ENCODE measurements at regions not wholly inside any gene's neighbourhood (a gene's known extent, or its start where the extent isn't known, plus 50 kb on each side); places are given as distances from the start of the nearest gene placed in this dataset.

DNA sequence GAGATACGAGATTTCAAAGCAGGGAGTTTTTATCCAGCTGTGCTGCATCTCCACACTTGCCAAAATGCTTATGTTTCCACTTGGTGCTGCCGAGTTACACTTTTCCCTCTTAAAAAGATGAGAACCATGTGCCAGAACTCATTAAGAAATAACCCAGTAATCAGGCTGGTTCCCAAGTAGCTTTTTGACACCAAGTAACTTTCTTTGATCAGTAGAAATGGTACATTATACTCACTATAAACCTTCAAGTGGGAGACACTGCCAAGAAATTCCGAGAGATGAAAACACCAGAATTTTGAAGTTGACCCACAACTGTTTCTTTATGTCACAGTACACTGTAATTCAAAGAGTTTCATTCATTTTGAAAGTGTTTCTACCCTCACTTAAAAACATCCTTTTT is 164.6 kb upstream of the CCDC54 start:
- TF ChIP-seq, protein P1, sequence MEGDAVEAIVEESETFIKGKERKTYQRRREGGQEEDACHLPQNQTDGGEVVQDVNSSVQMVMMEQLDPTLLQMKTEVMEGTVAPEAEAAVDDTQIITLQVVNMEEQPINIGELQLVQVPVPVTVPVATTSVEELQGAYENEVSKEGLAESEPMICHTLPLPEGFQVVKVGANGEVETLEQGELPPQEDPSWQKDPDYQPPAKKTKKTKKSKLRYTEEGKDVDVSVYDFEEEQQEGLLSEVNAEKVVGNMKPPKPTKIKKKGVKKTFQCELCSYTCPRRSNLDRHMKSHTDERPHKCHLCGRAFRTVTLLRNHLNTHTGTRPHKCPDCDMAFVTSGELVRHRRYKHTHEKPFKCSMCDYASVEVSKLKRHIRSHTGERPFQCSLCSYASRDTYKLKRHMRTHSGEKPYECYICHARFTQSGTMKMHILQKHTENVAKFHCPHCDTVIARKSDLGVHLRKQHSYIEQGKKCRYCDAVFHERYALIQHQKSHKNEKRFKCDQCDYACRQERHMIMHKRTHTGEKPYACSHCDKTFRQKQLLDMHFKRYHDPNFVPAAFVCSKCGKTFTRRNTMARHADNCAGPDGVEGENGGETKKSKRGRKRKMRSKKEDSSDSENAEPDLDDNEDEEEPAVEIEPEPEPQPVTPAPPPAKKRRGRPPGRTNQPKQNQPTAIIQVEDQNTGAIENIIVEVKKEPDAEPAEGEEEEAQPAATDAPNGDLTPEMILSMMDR (IDR thresholded peaks at IDR 0.05) = no peak
- TF ChIP-seq POLR2A (IDR thresholded peaks at IDR 0.05) = no peak
